ACC112 (cell line): ENCODE measurements at regions not wholly inside any gene's neighbourhood (a gene's known extent, or its start where the extent isn't known, plus 50 kb on each side); places are given as distances from the start of the nearest gene placed in this dataset.
A peak's percentile ranks its signal among the peaks of the same experiment; 100 is the strongest.

ENCODE experiments used
- H2AFZ ChIP-seq: fragments of 200-600 bp; sonication (generic); one replicate; pipeline ENCODE4 v1.6.0; 2017; ENCODE audit warnings: antibody characterized with exemption, low read length; ENCODE audit not compliant: unreplicated experiment
- H3K27ac ChIP-seq: fragments of 200-600 bp; sonication (generic); 2 replicates; pipeline ENCODE4 v1.5.1; 2014; ENCODE audit warnings: low read depth, mild to moderate bottlenecking, antibody characterized with exemption, low read length, moderate library complexity
- H3K27me3 ChIP-seq: fragments of 200-600 bp; sonication (generic); 2 replicates; pipeline ENCODE4 v1.6.1; 2014; ENCODE audit warnings: mild to moderate bottlenecking, antibody characterized with exemption, low read length, moderate library complexity, mixed read lengths; ENCODE audit not compliant: insufficient read depth
- H3K36me3 ChIP-seq: fragments of 200-600 bp; sonication (generic); 2 replicates; pipeline ENCODE4 v1.6.1; 2016; ENCODE audit warnings: mild to moderate bottlenecking, antibody characterized with exemption, low read length, moderate library complexity, mixed read lengths; ENCODE audit not compliant: insufficient read depth
- H3K4me1 ChIP-seq: fragments of 200-600 bp; sonication (generic); one replicate; pipeline ENCODE4 v1.6.1; 2016; ENCODE audit warnings: low read length, mixed read lengths; ENCODE audit not compliant: insufficient read depth, unreplicated experiment, control insufficient read depth
- H3K4me3 ChIP-seq: fragments of 200-600 bp; sonication (generic); 2 replicates; pipeline ENCODE4 v1.5.1; 2014; ENCODE audit warnings: mild to moderate bottlenecking, low read depth, low read length
- H3K79me2 ChIP-seq: fragments of 200-600 bp; sonication (generic); one replicate; pipeline ENCODE4 v1.6.0; 2016; ENCODE audit warnings: low read length; ENCODE audit not compliant: control insufficient read depth, unreplicated experiment, insufficient read depth

- peaks cover 3% of the 10 kb centered on the region for H3K4me1 ChIP-seq
- no peak overlapping the region for H3K27ac ChIP-seq
- H3K79me2 ChIP-seq, result no peaks in the 10 kb centered on the region
- H3K4me3 ChIP-seq, result no peak overlapping the region
- no peak overlapping the region for H2AFZ ChIP-seq
- H3K27me3 ChIP-seq, result no peaks in the 10 kb centered on the region
- no peaks in the 10 kb centered on the region for H3K36me3 ChIP-seq
Observed at GRCh38 chr12:76153616-76154015, 69.1 kb upstream of the NAP1L1 start.

- Histone ChIP-seq H3K27ac (no peak overlapping the region), H3K36me3 (no peaks in the 10 kb centered on the region), H3K79me2 (no peaks in the 10 kb centered on the region), H3K27me3 (no peaks in the 10 kb centered on the region), H3K4me1 (no peaks in the 10 kb centered on the region), H2AFZ (no peak overlapping the region), H3K4me3 (no peak overlapping the region)
Observed at GRCh38 chr12:76152181-76152807, 67.8 kb upstream of the NAP1L1 start.

GRCh38 chr12:76144245-76144549 lies 59.7 kb upstream of the NAP1L1 start:
- H3K4me3 ChIP-seq, result no peak overlapping the region
- H3K36me3 ChIP-seq, result no peaks in the 10 kb centered on the region
- H3K4me1 ChIP-seq, result peaks cover 9% of the 10 kb centered on the region
- H3K27ac ChIP-seq, result no peak overlapping the region
- H3K79me2 ChIP-seq, result no peaks in the 10 kb centered on the region
- H3K27me3 ChIP-seq, result no peaks in the 10 kb centered on the region
- peak overlapping the region; percentile 17 for H2AFZ ChIP-seq

GRCh38 chr12:76143343-76144244 lies 59.1 kb upstream of the NAP1L1 start:
- Histone ChIP-seq H3K4me1 (peaks cover 9% of the 10 kb centered on the region), H3K27me3 (no peaks in the 10 kb centered on the region), H3K79me2 (no peaks in the 10 kb centered on the region), H3K27ac (no peak overlapping the region), H2AFZ (peak overlapping the region; percentile 17), H3K4me3 (no peak overlapping the region), H3K36me3 (no peaks in the 10 kb centered on the region)

- no peaks in the 10 kb centered on the region for H3K36me3 ChIP-seq
- no peak overlapping the region for H3K4me3 ChIP-seq
- no peak overlapping the region for H2AFZ ChIP-seq
- peaks cover 9% of the 10 kb centered on the region for H3K4me1 ChIP-seq
- H3K27ac ChIP-seq, result no peak overlapping the region
- no peaks in the 10 kb centered on the region for H3K79me2 ChIP-seq
- H3K27me3 ChIP-seq, result no peaks in the 10 kb centered on the region
Observed at GRCh38 chr12:76142305-76142704, 57.8 kb upstream of the NAP1L1 start.

- Histone ChIP-seq H3K4me1 (peaks cover 2% of the 10 kb centered on the region), H3K27me3 (no peaks in the 10 kb centered on the region), H2AFZ (no peak overlapping the region), H3K27ac (no peak overlapping the region), H3K79me2 (no peaks in the 10 kb centered on the region), H3K4me3 (no peak overlapping the region), H3K36me3 (no peaks in the 10 kb centered on the region)
Observed at GRCh38 chr12:76138656-76139055, 54.2 kb upstream of the NAP1L1 start.

GRCh38 chr12:76137606-76138005 lies 53.1 kb upstream of the NAP1L1 start:
- H3K4me1 ChIP-seq, result no peaks in the 10 kb centered on the region
- no peak overlapping the region for H2AFZ ChIP-seq
- H3K79me2 ChIP-seq, result no peaks in the 10 kb centered on the region
- no peak overlapping the region for H3K4me3 ChIP-seq
- H3K36me3 ChIP-seq, result no peaks in the 10 kb centered on the region
- no peaks in the 10 kb centered on the region for H3K27me3 ChIP-seq
- H3K27ac ChIP-seq, result no peak overlapping the region

GRCh38 chr12:76135456-76135855 lies 51.0 kb upstream of the NAP1L1 start:
- Histone ChIP-seq H2AFZ (no peak overlapping the region), H3K79me2 (no peaks in the 10 kb centered on the region), H3K27ac (no peak overlapping the region), H3K36me3 (no peaks in the 10 kb centered on the region), H3K4me3 (no peak overlapping the region), H3K27me3 (no peaks in the 10 kb centered on the region), H3K4me1 (no peaks in the 10 kb centered on the region)
